Endothelial cell of umbilical vein (primary cell): ENCODE measurements at regions not wholly inside any gene's neighbourhood (a gene's known extent, or its start where the extent isn't known, plus 50 kb on each side); places are given as distances from the start of the nearest gene placed in this dataset.

Source experiments
- BruUV-seq: library from RNA; stranded (reverse); fragments of 400-500 nt; replicated peaks from 2 replicates; lab custom pipeline; 2021; lab: Mats Ljungman, UMichigan
- CTCF ChIA-PET: fragments of 300-600, 350-600 bp; sonication (Branson Sonifier 250); formaldehyde crosslinking; loops from one replicate; lab custom pipeline; 2021; ENCODE audit warnings: antibody characterized with exemption, inconsistent platforms; lab: Charles Lee
- POLR2A ChIA-PET: fragments of 300-600, 350-600 bp; sonication (Branson Sonifier 250); formaldehyde crosslinking; loops from one replicate; lab custom pipeline; 2021; ENCODE audit warnings: antibody characterized with exemption, inconsistent platforms; lab: Charles Lee
- DNase-seq: peaks from one replicate; pipeline ENCODE4 v3.0.0-alpha.2; 2011; ENCODE audit warnings: low read depth, low spot score
- FAIRE-seq: peaks from 2 replicates; lab custom pipeline; 2011; peaks lifted over from hg19 to GRCh38; lab: Jason Lieb, UNC
- H2AFZ ChIP-seq: 2 replicates; pipeline ENCODE4 v1.6.0; 2012; ENCODE audit warnings: low read depth, low read length, control low read depth, inconsistent platforms
- H3K27ac ChIP-seq: 2 replicates; pipeline ENCODE4 v1.5.1; 2011; ENCODE audit warnings: low read depth, mild to moderate bottlenecking, control low read depth, low read length, moderate library complexity; ENCODE audit not compliant: insufficient read depth
- H3K27me3 ChIP-seq, 2 experiments: 2 replicates each; pipeline versions ENCODE4 v1.6.0 to v1.6.1; 2011; ENCODE audit warnings: low read length in 2 of 2, mixed read lengths in 1 of 2; ENCODE audit not compliant: control insufficient read depth in 2 of 2, insufficient read depth in 2 of 2
- H3K36me3 ChIP-seq, 2 experiments: 2 replicates in 1 of 2; 3 replicates in 1 of 2; pipeline ENCODE4 v1.5.1; 2011; ENCODE audit warnings: low read length in 2 of 2, mild to moderate bottlenecking in 1 of 2, moderate library complexity in 1 of 2; ENCODE audit not compliant: control insufficient read depth in 2 of 2, insufficient read depth in 2 of 2; ENCODE audit errors: extremely low read depth in 1 of 2
- H3K4me1 ChIP-seq: 3 replicates; pipeline ENCODE4 v1.5.1; 2011; ENCODE audit warnings: mild to moderate bottlenecking, low read length; ENCODE audit not compliant: control insufficient read depth, insufficient read depth; ENCODE audit errors: extremely low read depth
- H3K4me2 ChIP-seq: 2 replicates; pipeline ENCODE4 v1.6.1; 2011; ENCODE audit warnings: low read length, control low read depth, mixed read lengths; ENCODE audit not compliant: insufficient read depth
- H3K4me3 ChIP-seq, 3 experiments: fragments of 200-600 bp in 1 of 3; sonication (generic), shearing (Covaris generic) in 1 of 3; replicated peaks in 1 of 3; 2 replicates each; pipeline ENCODE4 v1.5.1; 2011 to 2016; ENCODE audit warnings: control low read depth in 3 of 3, low read length in 3 of 3, mild to moderate bottlenecking in 2 of 3, inconsistent platforms in 1 of 3, low read depth in 1 of 3, moderate library complexity in 1 of 3; ENCODE audit not compliant: insufficient read depth in 1 of 3
- H3K79me2 ChIP-seq: 2 replicates; pipeline ENCODE4 v1.6.0; 2012; ENCODE audit warnings: low read length, inconsistent platforms; ENCODE audit not compliant: control insufficient read depth, insufficient read depth
- H3K9ac ChIP-seq: replicated peaks from 2 replicates; pipeline ENCODE3; 2011; ENCODE audit warnings: low read length, control low read depth; ENCODE audit not compliant: insufficient read depth; ENCODE audit errors: extremely low read depth
- H3K9me1 ChIP-seq: replicated peaks from 3 replicates; pipeline ENCODE4 v1.6.0; 2011; ENCODE audit warnings: mild to moderate bottlenecking, low read length; ENCODE audit not compliant: control insufficient read depth, insufficient read depth; ENCODE audit errors: extremely low read depth
- H3K9me3 ChIP-seq: replicated peaks from 2 replicates; pipeline ENCODE4 v1.5.1; 2012; ENCODE audit warnings: low read length, inconsistent platforms; ENCODE audit not compliant: control insufficient read depth, insufficient read depth
- H4K20me1 ChIP-seq: replicated peaks from 2 replicates; pipeline ENCODE3; 2011; ENCODE audit warnings: mild to moderate bottlenecking, low read length; ENCODE audit not compliant: control insufficient read depth, insufficient read depth; ENCODE audit errors: extremely low read depth
- CTCF ChIP-seq, 2 donors: IDR thresholded peaks; 1 replicate in 1 of 2; 2 replicates in 1 of 2; pipeline ENCODE4 v1.5.1; 2011; ENCODE audit warnings: low read length in 2 of 2, mild to moderate bottlenecking in 2 of 2, moderate library complexity in 2 of 2, control low read depth in 1 of 2, inconsistent platforms in 1 of 2, low read depth in 1 of 2; ENCODE audit not compliant: insufficient read depth in 1 of 2; ENCODE audit errors: extremely low read depth in 1 of 2
- EZH2 ChIP-seq: IDR thresholded peaks from 2 replicates; pipeline ENCODE4 v1.6.1; 2012; ENCODE audit warnings: borderline replicate concordance, low read depth, mild to moderate bottlenecking, moderate library complexity, low read length, inconsistent platforms; ENCODE audit not compliant: severe bottlenecking
- FOS ChIP-seq: IDR thresholded peaks from 2 replicates; pipeline ENCODE4 v1.6.1; 2011; ENCODE audit warnings: mild to moderate bottlenecking, low read length, moderate library complexity, borderline replicate concordance; ENCODE audit not compliant: insufficient read depth
- GATA2 ChIP-seq: IDR thresholded peaks from 2 replicates; pipeline ENCODE4 v1.7.0; 2011; ENCODE audit warnings: low read depth, mild to moderate bottlenecking, moderate library complexity, mixed read lengths, low read length; ENCODE audit not compliant: insufficient read length, insufficient read depth
- JUN ChIP-seq: IDR thresholded peaks from 2 replicates; pipeline ENCODE4 v1.6.1; 2011; ENCODE audit warnings: borderline replicate concordance, low read depth; ENCODE audit not compliant: insufficient read length, insufficient read depth
- MAX ChIP-seq: IDR thresholded peaks from 2 replicates; pipeline ENCODE4 v1.6.1; 2011; ENCODE audit not compliant: insufficient read depth, insufficient read length
- MYC ChIP-seq: IDR thresholded peaks from one replicate; pipeline ENCODE4 v1.6.1; 2011; ENCODE audit warnings: mild to moderate bottlenecking, low read depth, low read length
- POLR2A ChIP-seq: IDR thresholded peaks from 2 replicates; pipeline ENCODE4 v1.6.1; 2012; ENCODE audit warnings: low read depth, mild to moderate bottlenecking, control low read depth, low read length
- POLR2AphosphoS5 ChIP-seq: IDR thresholded peaks from 2 replicates; pipeline ENCODE4 v1.6.1; 2012; ENCODE audit warnings: low read depth, mild to moderate bottlenecking, control low read depth, low read length, moderate library complexity; ENCODE audit not compliant: insufficient read depth
- dilution Hi-C: fragments of 300-500 bp; cut with MboI; formaldehyde crosslinking; loops from one replicate; pipeline ENCODE4 v1.15.0; 2019; ENCODE audit warnings: low sequenced_read_pairs; ENCODE audit not compliant: extremely low pct_ligation_motif_present
- intact Hi-C: fragments of 100-400 bp; cut with micrococcal nuclease; formaldehyde crosslinking; loops from one replicate; pipeline ENCODE4 v1.10.0; 2022

DNA sequence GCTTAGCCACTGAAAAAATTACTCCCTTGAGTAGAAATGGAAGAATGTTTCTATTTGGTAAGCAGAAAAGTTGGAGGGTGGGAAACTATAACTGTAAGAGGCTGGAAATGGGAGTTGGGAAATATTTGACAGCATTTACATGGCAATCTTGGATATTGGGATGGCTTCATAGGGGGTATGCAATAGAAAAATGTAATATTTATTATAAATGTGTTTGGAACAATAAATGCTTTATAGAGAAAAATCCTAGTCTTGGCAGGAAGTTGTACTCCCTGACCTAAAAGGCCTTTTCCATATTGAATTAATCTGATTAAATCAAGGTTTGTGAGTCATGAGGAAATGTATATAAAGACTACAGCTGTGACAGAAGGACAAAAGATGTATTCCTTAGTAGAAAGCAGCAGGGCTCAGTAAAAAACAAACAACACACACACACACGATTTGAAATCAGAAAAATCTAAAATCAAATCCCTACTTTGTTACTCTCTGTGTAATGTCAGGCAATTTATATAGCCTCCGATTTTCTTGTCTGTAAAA is 272.3 kb downstream of the CD109 start:
- no peak overlapping the region for H3K9ac ChIP-seq
- no peak for TF ChIP-seq CTCF (IDR thresholded peaks at IDR 0.05; ENCODE audit: extremely low read depth in 1 of 2, insufficient read depth in 1 of 2, low read depth in 1 of 2, low read length in 2 of 2)
- no peak for TF ChIP-seq JUN
- no peak for TF ChIP-seq MAX
- no peak for TF ChIP-seq POLR2AphosphoS5
- no peak for TF ChIP-seq FOS
- TF ChIP-seq POLR2A = no peak
- no peak for TF ChIP-seq EZH2
- no peak for TF ChIP-seq GATA2
- TF ChIP-seq MYC = no peak
- H3K4me3 ChIP-seq = no peak overlapping the region
- H3K27me3 ChIP-seq = peaks cover 9 to 12% of the 10 kb centered on the region in 2 experiments
- peak; percentile 27 for DNase-seq
- H3K4me2 ChIP-seq = no peak overlapping the region
- H2AFZ ChIP-seq = no peak overlapping the region
- H4K20me1 ChIP-seq = no peaks in the 10 kb centered on the region
- peak; percentile 46 for FAIRE-seq
- dilution Hi-C loops = no loop called here
- ChIA-PET CTCF (interaction anchor here (1.2 to 6.7 kb wide), 6 partner anchors 12 to 1241 kb away, joined by 3 to 113 read pairs (median 4); partner anchors contain the start of gene COL12A1), POLR2A (interaction anchor here (0.5 kb wide), 1 partner anchor 358 kb away, joined by 4 read pairs; no protein-coding TSS in a partner anchor)
- H3K4me1 ChIP-seq = peaks cover 8% of the 10 kb centered on the region
- no peaks in the 10 kb centered on the region for H3K36me3 ChIP-seq
- H3K9me1 ChIP-seq = no peaks in the 10 kb centered on the region
- H3K9me3 ChIP-seq = no peaks in the 10 kb centered on the region
- no TSS peak for BruUV-seq
- intact Hi-C loops = loop anchor here (2.0 kb wide), 1 partner anchor 441 kb away; no protein-coding TSS in a partner anchor
- no peak overlapping the region for H3K27ac ChIP-seq
- H3K79me2 ChIP-seq = no peaks in the 10 kb centered on the region
